ENCODE measurements at regions not wholly inside any gene's neighbourhood (a gene's known extent, or its start where the extent isn't known, plus 50 kb on each side); places are given as distances from the start of the nearest gene placed in this dataset.
A peak's percentile ranks its signal among the peaks of the same experiment; 100 is the strongest.

DNA sequence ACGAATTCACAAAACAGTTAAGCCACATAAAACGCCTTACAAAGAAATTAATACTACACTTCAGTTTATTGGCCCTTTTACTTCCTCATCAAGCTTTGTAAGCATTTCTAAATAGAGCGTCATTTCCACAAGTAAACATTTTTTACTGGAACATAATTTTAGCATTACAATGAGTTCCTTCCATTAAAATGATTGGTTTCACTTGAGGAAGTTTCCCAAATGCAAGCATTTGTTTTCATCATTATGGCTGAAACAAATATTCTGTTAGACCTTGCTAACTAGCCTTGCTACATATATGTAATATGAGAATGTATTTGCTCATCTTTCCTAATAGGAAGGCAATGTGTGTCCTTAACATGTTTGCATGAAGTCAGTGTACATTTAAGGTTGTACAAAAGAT is 579.1 kb downstream of the IRS1 start:
- TF ChIP-seq, protein P1, sequence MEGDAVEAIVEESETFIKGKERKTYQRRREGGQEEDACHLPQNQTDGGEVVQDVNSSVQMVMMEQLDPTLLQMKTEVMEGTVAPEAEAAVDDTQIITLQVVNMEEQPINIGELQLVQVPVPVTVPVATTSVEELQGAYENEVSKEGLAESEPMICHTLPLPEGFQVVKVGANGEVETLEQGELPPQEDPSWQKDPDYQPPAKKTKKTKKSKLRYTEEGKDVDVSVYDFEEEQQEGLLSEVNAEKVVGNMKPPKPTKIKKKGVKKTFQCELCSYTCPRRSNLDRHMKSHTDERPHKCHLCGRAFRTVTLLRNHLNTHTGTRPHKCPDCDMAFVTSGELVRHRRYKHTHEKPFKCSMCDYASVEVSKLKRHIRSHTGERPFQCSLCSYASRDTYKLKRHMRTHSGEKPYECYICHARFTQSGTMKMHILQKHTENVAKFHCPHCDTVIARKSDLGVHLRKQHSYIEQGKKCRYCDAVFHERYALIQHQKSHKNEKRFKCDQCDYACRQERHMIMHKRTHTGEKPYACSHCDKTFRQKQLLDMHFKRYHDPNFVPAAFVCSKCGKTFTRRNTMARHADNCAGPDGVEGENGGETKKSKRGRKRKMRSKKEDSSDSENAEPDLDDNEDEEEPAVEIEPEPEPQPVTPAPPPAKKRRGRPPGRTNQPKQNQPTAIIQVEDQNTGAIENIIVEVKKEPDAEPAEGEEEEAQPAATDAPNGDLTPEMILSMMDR (IDR thresholded peaks at IDR 0.05; ENCODE audit: control insufficient read depth, extremely low read depth, insufficient read depth), result no peak
- no peak overlapping the region for H3K4me3 ChIP-seq (ENCODE audit: low read depth, low read length)

DNA sequence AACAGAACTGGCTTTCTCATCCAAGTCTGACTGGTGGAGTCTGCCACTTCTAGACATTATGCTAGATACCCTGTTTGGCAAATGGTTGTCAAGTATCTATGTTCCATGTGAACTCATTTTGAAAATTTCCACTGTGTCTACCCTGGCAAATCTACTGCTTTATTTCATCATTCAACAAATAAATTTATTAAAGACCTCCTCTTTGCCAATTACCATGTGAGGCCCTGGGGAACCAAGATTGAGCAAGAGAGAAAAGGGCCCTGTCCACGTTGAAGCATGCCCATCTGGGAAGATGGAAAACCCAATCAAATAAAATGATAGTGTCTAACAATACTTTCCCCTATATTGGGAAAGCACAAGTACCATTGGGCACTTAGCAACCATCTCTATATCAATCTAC is 582.4 kb downstream of the IRS1 start:
- no peak overlapping the region for H3K4me3 ChIP-seq (ENCODE audit: low read depth, low read length)
- TF ChIP-seq, protein P1 (IDR thresholded peaks at IDR 0.05; ENCODE audit: control insufficient read depth, extremely low read depth, insufficient read depth), result no peak
- no peak for DNase-seq (ENCODE audit: low read depth)

More for the DNA sequence above, 579.1 kb downstream of the IRS1 start:
- DNase-seq (ENCODE audit: low read depth), result no peak

GRCh38 chr2:226216575-226216974 is 583.0 kb downstream of the IRS1 start:
- no peak for DNase-seq (ENCODE audit: low read depth)
- TF ChIP-seq, protein P1 (IDR thresholded peaks at IDR 0.05; ENCODE audit: control insufficient read depth, extremely low read depth, insufficient read depth), result no peak
- H3K4me3 ChIP-seq (ENCODE audit: low read depth, low read length), result no peak overlapping the region

GRCh38 chr2:226215902-226216503 is 583.6 kb downstream of the IRS1 start:
- TF ChIP-seq, protein P1 (IDR thresholded peaks at IDR 0.05; ENCODE audit: control insufficient read depth, extremely low read depth, insufficient read depth), result peak; percentile 49

GRCh38 chr2:226213717-226214116 is 585.9 kb downstream of the IRS1 start:
- H3K4me3 ChIP-seq (ENCODE audit: low read depth, low read length), result no peak overlapping the region
- TF ChIP-seq, protein P1 (IDR thresholded peaks at IDR 0.05; ENCODE audit: control insufficient read depth, extremely low read depth, insufficient read depth), result no peak
- no peak for DNase-seq (ENCODE audit: low read depth)

More at GRCh38 chr2:226215902-226216503, 583.6 kb downstream of the IRS1 start:
- H3K4me3 ChIP-seq (ENCODE audit: low read depth, low read length), result no peak overlapping the region
- no peak for DNase-seq (ENCODE audit: low read depth)

- TF ChIP-seq, protein P1 (IDR thresholded peaks at IDR 0.05; ENCODE audit: control insufficient read depth, extremely low read depth, insufficient read depth), result no peak
- peak; percentile 93 for DNase-seq (ENCODE audit: low read depth)
- H3K4me3 ChIP-seq (ENCODE audit: low read depth, low read length), result no peak overlapping the region
Measured at GRCh38 chr2:226211439-226211838, 588.2 kb downstream of the IRS1 start.

- no peak for DNase-seq (ENCODE audit: low read depth)
- no peak overlapping the region for H3K4me3 ChIP-seq (ENCODE audit: low read depth, low read length)
- TF ChIP-seq, protein P1 (IDR thresholded peaks at IDR 0.05; ENCODE audit: control insufficient read depth, extremely low read depth, insufficient read depth), result no peak
Measured at GRCh38 chr2:226208726-226209125, 590.9 kb downstream of the IRS1 start.

Measured in LNCaP clone FGC (cell line).